MM.1S (cell line): ENCODE measurements at regions not wholly inside any gene's neighbourhood (a gene's known extent, or its start where the extent isn't known, plus 50 kb on each side); places are given as distances from the start of the nearest gene placed in this dataset.

Experiments
- EZH2 ChIP-seq: fragments of 300-600 bp; sonication (generic); optimal IDR thresholded peaks from 2 replicates; pipeline ENCODE3; 2017; ENCODE audit warnings: low read depth, mild to moderate bottlenecking, antibody characterized with exemption, low read length, mixed read lengths
- EZH2phosphoT487 ChIP-seq: fragments of 300-600 bp; sonication (generic); IDR thresholded peaks from 2 replicates; pipeline ENCODE4 v1.6.1; 2018; ENCODE audit warnings: antibody characterized with exemption, low read length
- TF ChIP-seq, protein P1 (sequence below): fragments of 300-600 bp; sonication (generic); IDR thresholded peaks from 2 replicates; pipeline ENCODE4 v1.5.1; 2016; ENCODE audit warnings: antibody characterized with exemption, low read length, mixed read lengths

DNA sequence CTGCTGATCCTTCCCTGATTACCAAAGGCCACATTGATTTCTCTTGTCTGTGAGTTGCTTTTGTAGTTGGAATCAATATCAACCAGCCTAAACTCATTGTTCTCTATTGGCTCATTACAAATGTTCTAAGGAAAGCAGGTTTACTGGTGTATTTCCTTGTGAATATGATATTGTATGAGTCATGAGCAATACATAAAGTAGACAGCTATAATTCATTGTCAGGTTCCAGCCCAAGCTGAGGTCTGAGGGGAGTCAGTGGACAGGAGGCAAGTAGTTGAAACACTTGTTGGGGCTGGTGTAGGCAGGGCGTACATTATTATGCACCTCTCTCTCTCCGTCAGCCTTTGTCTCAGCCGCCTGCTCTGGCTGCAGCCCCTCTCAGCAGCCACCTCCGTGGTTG, 451.7 kb downstream of the IPMK start:
- TF ChIP-seq, protein P1, sequence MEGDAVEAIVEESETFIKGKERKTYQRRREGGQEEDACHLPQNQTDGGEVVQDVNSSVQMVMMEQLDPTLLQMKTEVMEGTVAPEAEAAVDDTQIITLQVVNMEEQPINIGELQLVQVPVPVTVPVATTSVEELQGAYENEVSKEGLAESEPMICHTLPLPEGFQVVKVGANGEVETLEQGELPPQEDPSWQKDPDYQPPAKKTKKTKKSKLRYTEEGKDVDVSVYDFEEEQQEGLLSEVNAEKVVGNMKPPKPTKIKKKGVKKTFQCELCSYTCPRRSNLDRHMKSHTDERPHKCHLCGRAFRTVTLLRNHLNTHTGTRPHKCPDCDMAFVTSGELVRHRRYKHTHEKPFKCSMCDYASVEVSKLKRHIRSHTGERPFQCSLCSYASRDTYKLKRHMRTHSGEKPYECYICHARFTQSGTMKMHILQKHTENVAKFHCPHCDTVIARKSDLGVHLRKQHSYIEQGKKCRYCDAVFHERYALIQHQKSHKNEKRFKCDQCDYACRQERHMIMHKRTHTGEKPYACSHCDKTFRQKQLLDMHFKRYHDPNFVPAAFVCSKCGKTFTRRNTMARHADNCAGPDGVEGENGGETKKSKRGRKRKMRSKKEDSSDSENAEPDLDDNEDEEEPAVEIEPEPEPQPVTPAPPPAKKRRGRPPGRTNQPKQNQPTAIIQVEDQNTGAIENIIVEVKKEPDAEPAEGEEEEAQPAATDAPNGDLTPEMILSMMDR = no peak
- TF ChIP-seq EZH2 (no peak), EZH2phosphoT487 (no peak)
